ENCODE measurements at regions not wholly inside any gene's neighbourhood (a gene's known extent, or its start where the extent isn't known, plus 50 kb on each side); places are given as distances from the start of the nearest gene placed in this dataset.

DNA sequence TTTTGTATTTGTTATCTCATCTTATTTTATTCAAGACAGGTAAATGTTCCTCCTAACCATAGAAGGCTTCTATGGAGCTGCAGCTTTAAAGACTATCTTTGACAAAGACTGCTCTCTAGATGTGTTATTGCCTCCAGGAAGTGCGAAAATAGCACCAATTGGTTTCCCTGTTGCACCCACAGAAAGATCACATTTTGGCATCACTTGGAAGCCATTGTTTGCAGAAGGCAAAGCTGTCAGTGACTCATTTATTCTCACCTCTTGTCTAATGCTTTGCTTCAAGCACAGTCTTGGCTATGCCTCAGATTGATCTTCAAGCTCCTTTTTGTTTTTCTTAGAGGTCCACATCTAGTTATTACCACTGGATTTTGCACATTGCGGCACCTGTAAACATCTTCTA is 150.3 kb downstream of the PCDH7 start:
- no peak for DNase-seq (ENCODE audit: low read depth)

- DNase-seq (ENCODE audit: low read depth), result peak; percentile 20
Observed at GRCh38 chr4:30875658-30876269, 155.6 kb downstream of the PCDH7 start.

DNA sequence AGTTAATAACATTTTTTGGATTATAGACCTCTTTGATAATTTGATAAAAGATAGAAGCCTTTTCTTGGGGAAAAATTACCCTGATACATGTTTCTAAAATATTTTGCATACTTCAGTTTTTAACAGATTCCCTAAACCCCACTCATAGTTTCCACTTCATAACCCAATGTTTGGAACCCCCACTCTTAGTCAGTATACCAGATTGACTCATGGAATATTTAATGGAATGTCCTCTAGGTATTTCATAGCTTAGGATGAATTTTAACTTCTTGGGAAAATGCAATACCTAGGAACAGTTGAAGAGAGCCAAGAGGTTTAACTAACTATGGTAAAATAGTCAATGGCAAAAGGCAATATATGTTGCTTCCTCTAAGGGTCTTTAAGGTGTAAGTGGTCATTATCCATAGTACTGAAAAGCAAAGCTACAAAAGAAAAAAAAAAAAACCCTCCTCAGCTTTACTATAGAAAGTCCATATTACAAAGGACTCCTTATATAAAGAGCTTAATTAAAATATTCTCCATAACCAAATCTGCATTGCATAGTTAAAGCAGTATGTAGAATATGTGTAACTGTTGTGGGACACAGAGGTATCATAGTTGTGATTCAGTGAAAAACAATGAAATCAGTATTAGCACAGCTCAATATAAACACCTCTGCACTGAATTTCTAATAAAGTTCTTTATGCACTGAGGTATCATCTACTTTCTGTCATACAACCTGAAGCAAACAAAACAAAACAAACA is 159.9 kb downstream of the PCDH7 start:
- DNase-seq (ENCODE audit: low read depth), result no peak

- DNase-seq (ENCODE audit: low read depth), result no peak
Observed at GRCh38 chr4:30881985-30882384, 161.8 kb downstream of the PCDH7 start.

- DNase-seq (ENCODE audit: low read depth), result no peak
Observed at GRCh38 chr4:30882443-30882842, 162.3 kb downstream of the PCDH7 start.

- no peak for DNase-seq (ENCODE audit: low read depth)
Observed at GRCh38 chr4:30882995-30883675, 163.0 kb downstream of the PCDH7 start.

- DNase-seq (ENCODE audit: low read depth), result peak; percentile 69
Observed at GRCh38 chr4:30901461-30902451, 181.6 kb downstream of the PCDH7 start.

- peak; percentile 4 for DNase-seq (ENCODE audit: low read depth)
Observed at GRCh38 chr4:30903502-30904214, 183.5 kb downstream of the PCDH7 start.

- DNase-seq (ENCODE audit: low read depth), result no peak
Observed at GRCh38 chr4:30904215-30904555, 184.0 kb downstream of the PCDH7 start.

- DNase-seq (ENCODE audit: low read depth), result peak; percentile 45
Observed at GRCh38 chr4:30904588-30904987, 184.4 kb downstream of the PCDH7 start.

GRCh38 chr4:30912098-30912714 is 192.0 kb downstream of the PCDH7 start:
- DNase-seq (ENCODE audit: low read depth), result peak; percentile 2

DNA sequence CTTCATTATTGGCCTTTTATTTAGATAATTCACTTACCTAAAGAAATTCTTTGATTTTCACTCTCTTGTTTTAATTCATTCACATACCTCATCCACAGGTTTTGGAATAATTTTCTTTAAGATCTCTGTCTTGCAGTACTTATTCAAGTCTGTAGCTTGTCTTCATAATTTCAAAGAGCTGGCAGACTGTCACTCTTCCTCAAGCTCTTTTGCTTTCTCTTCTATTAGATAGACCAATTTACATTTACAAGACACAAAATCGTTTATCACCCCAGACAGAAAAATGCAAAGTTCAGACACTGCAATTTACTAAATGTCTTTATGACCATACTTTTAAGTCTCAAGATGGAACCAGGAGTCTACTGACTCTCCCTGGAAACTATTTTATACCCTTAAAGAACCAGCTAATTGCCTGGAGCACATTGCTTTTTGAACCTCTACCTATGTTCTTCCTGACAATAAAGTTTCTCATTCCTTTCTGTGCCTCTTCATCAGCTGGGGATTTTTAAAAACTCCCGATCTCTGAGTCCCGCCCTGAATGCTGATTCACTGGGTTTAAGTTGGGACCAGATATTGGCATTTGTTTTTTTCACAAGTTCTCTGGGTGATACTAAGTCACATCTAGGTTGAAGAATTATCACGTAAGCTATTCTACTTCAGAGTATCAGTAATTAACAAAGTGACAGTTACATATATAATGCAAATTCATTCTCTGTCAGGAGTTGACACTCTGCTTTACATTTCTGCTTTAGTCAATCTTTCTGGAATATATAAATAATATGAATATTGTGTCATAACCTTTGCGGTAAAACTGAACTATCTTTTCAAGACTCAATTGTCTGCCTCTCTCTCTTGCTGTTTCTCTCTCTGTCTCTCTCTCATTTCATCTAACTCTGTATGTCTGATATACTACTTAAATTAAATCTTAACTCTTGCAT is 196.4 kb downstream of the PCDH7 start:
- no peak for DNase-seq (ENCODE audit: low read depth)

DNA sequence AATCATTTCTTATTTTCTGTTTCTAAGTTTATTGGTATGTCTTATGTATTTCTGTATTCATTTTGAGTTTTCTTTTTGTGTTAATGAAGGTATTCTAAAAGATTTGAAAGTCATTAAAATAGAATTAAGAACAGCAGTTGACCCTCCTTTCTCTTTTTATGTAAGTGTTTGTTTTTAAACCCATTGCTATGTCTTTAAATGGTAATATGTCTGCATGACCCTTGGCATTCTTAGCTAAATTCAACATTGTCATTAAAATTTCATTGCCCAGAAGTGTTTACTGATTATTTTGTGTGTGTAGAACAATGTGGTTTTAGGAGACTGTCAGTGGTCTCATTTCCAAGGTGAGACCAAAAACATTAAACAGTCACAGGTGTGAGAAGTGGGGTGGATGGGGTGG is 197.8 kb downstream of the PCDH7 start:
- no peak for DNase-seq (ENCODE audit: low read depth)

DNA sequence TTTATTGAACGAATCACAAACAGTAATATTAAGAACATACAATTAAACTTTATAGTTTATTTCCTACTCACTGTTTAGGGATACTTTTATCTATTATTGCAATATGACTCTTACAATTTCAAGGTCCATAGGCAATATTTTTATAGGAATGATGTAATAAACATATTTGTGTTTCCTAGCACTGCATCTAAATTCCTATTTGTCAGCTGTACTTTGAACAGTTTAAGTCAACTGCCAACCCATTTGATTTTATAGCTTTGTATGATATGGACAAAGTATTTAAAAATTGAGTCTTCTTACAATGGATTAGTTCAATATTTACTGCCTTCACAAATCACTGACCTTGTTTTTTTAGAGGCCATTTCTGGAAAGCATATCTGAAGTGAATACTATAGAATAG is 199.3 kb downstream of the PCDH7 start:
- no peak for DNase-seq (ENCODE audit: low read depth)

DNA sequence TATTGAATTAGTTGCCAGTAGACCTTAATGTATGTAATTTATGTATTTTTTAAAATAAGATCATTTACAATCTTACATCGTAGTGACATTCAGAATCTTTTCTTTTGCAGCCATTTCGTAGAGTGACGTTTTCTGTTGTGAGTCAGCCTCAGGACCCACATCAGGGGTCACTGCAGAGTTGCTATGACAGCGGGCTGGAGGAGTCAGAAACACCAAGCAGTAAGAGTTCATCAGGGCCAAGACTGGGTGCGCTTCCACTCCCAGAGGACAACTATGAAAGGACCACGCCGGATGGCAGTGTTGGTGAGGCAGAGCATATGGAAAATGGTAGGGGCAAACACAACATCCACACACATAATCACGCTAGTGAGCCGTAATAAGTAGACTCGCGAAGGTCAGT is 199.9 kb downstream of the PCDH7 start:
- DNase-seq (ENCODE audit: low read depth), result no peak

DNA sequence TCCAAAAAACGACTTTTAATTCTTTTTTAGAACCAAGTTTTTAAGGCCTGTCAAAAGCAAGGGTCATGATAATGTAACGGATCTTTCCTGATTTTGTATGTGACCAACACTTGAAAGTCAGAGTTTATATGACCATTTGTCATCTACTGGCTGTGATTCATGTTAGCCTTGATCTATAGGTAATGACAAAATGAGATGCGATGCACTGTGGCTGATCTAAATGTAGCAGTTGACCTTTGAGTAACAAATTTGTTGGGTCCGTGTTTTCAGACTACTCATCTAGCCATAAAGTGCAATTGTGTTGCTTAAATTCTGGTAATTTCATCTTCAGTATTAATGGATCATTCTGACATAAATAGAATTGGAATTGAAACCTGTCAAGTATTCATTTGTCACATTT is 202.5 kb downstream of the PCDH7 start:
- DNase-seq (ENCODE audit: low read depth), result no peak

DNA sequence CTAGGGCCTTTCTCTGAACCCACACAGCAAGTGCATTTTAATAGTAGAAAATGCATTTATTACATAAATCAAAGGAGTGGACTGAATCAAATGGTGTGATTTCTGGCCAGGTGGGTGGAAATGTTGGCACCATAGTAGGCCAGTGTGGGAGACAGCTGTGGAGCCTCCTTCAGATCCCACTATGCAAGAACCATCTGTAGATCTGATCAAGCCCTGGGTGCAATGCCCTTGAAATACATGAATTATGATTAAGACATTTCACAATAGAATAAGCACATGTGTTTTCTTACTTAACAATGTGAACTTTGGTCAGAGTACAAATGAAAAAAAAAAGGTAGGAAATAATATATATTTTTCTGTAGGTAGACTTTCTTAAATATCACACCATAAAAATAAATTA is 204.3 kb downstream of the PCDH7 start:
- no peak for DNase-seq (ENCODE audit: low read depth)

DNA sequence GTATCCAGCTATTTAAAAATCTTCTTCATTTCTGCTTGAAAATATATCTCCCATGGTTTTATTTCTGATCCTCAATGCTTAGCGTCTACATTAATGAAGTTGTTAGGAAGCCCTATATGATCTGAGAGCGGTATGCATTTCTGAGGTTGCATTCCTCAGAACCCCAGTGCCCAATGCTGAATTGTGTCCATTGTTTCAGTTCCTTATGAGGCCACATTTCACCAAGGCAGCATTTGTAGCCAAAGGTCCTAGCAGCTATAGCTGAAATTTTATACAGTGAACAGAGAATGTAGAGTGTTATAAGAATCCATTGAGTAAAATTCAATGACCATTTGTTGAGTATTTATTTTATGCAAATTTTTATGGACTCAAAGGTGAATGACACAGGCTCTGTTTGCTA is 209.5 kb downstream of the PCDH7 start:
- no peak for DNase-seq (ENCODE audit: low read depth)

DNA sequence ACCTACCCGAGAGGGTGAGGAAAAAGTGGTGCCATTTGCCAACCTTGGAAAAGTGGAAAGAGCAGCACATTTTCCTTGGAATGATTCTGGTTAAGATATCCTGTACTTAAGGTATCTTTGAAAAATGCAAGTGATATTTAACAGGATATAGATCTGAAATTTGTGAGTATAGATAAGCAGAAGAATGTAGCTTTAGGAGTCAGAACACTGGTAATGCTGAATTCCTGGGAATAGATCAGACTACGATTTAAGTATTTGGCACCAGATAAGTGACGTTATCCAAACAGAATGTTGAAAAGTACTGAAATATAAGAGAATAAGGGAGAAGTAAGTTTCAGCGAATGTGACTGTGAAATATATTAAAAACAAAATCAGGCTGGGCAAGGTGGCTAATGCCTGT is 210.1 kb downstream of the PCDH7 start:
- no peak for DNase-seq (ENCODE audit: low read depth)

DNA sequence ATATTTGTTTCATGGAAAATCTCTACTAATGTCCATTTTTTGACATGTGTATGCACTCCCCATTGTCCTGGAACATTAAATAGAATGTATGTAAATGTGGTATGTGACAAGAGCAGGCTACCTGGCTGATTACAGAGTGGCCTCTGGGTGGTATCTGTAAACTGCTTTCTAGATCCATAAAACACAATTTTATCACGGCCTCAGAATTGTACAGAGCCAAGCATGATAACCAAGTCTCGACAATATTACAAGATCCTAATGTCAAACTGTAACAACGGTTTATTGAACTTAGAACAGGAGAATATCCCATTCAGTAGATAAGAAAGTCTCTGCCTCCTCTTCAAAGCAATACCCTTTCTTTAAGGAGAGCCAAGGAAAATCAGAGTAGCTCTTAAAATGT is 212.4 kb downstream of the PCDH7 start:
- DNase-seq (ENCODE audit: low read depth), result no peak

All from renal cortical epithelial cell (primary cell).